SK-N-MC (cell line): ENCODE measurements at regions not wholly inside any gene's neighbourhood (a gene's known extent, or its start where the extent isn't known, plus 50 kb on each side); places are given as distances from the start of the nearest gene placed in this dataset.

ENCODE experiments used
- EZH2 ChIP-seq: fragments of 200-600 bp; sonication (generic); IDR thresholded peaks from one replicate; pipeline ENCODE4 v1.6.1; 2017; ENCODE audit warnings: antibody characterized with exemption
- POLR2AphosphoS5 ChIP-seq: IDR thresholded peaks from 2 replicates; pipeline ENCODE4 v1.6.1; 2012; ENCODE audit warnings: mild to moderate bottlenecking, low read depth, low read length, borderline replicate concordance

DNA sequence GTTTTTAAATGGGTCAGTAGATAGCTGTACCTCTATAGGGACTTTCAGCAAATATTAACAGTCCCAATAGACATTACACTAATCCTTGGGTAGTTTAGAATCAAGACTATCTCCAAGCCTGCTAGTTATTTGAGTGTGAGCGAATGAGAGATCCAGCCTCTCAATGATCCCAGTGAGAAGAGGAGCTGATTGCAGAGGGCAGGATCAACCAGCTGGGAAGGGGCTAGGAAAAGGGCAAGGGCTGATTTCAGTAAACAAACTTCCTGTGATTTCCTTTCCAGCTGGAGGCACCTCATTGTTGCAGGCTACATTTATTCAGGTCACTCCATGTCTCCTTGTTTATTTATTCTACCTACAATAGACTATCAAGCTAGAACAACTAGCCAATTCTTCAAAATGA is 84.1 kb upstream of the CTNNA2 start:
- no peak for TF ChIP-seq POLR2AphosphoS5
- no peak for TF ChIP-seq EZH2
